Osteocyte (in vitro differentiated cells): ENCODE measurements at regions not wholly inside any gene's neighbourhood (a gene's known extent, or its start where the extent isn't known, plus 50 kb on each side); places are given as distances from the start of the nearest gene placed in this dataset.

Experiments
- DNase-seq: peaks from one replicate; pipeline ENCODE4 v3.0.0; 2021; ENCODE audit warnings: mixed read lengths; ENCODE audit not compliant: unreplicated experiment; ENCODE audit errors: extremely low spot score
- H3K27ac Mint-ChIP-seq: one replicate; pipeline ENCODE4 v1.8.0; 2021; ENCODE audit warnings: mild to moderate bottlenecking, mixed read lengths; ENCODE audit not compliant: unreplicated experiment
- H3K27me3 Mint-ChIP-seq: one replicate; pipeline ENCODE4 v1.8.0; 2021; ENCODE audit warnings: mixed read lengths; ENCODE audit not compliant: unreplicated experiment
- H3K36me3 Mint-ChIP-seq: one replicate; pipeline ENCODE4 v1.8.0; 2021; ENCODE audit warnings: mixed read lengths; ENCODE audit not compliant: unreplicated experiment
- H3K4me1 Mint-ChIP-seq: one replicate; pipeline ENCODE4 v1.8.0; 2021; ENCODE audit warnings: mixed read lengths; ENCODE audit not compliant: unreplicated experiment
- H3K4me3 Mint-ChIP-seq: one replicate; pipeline ENCODE4 v1.8.0; 2021; ENCODE audit warnings: mild to moderate bottlenecking, moderate library complexity, mixed read lengths; ENCODE audit not compliant: unreplicated experiment
- H3K9me3 Mint-ChIP-seq: one replicate; pipeline ENCODE4 v1.8.0; 2021; ENCODE audit warnings: mixed read lengths; ENCODE audit not compliant: unreplicated experiment
- TF ChIP-seq, protein P1 (sequence below): fragments of 200-600 bp; sonication (generic); IDR thresholded peaks from 2 replicates; pipeline ENCODE4 v1.5.0; 2021; ENCODE audit warnings: antibody characterized with exemption, mild to moderate bottlenecking, moderate library complexity

DNA sequence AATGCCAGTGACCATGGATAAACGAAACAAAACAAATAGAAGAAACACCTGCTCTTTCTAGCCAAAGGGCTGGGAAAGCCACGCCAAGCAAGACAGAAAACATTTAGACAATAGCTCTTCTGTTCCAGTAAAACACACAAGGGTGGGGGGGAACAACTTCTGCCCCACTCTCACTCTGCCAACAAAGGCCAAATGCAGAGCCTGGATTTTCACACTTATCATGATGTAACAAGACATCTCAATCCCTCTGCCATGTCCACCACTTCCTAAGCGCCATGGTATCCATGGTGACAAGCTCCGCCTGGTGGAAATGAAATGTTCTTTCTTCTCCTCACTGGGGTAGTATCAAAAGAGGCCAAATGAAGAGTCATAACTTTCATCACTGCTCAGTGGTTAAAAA lies 60.6 kb downstream of the DRD1 start:
- H3K36me3 Mint-ChIP-seq, result no peaks in the 10 kb centered on the region
- no peak for DNase-seq
- TF ChIP-seq, protein P1, sequence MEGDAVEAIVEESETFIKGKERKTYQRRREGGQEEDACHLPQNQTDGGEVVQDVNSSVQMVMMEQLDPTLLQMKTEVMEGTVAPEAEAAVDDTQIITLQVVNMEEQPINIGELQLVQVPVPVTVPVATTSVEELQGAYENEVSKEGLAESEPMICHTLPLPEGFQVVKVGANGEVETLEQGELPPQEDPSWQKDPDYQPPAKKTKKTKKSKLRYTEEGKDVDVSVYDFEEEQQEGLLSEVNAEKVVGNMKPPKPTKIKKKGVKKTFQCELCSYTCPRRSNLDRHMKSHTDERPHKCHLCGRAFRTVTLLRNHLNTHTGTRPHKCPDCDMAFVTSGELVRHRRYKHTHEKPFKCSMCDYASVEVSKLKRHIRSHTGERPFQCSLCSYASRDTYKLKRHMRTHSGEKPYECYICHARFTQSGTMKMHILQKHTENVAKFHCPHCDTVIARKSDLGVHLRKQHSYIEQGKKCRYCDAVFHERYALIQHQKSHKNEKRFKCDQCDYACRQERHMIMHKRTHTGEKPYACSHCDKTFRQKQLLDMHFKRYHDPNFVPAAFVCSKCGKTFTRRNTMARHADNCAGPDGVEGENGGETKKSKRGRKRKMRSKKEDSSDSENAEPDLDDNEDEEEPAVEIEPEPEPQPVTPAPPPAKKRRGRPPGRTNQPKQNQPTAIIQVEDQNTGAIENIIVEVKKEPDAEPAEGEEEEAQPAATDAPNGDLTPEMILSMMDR, result no peak
- no peaks in the 10 kb centered on the region for H3K27me3 Mint-ChIP-seq
- no peak overlapping the region for H3K4me3 Mint-ChIP-seq
- peaks cover 8% of the 10 kb centered on the region for H3K9me3 Mint-ChIP-seq
- no peaks in the 10 kb centered on the region for H3K4me1 Mint-ChIP-seq
- H3K27ac Mint-ChIP-seq, result no peak overlapping the region

DNA sequence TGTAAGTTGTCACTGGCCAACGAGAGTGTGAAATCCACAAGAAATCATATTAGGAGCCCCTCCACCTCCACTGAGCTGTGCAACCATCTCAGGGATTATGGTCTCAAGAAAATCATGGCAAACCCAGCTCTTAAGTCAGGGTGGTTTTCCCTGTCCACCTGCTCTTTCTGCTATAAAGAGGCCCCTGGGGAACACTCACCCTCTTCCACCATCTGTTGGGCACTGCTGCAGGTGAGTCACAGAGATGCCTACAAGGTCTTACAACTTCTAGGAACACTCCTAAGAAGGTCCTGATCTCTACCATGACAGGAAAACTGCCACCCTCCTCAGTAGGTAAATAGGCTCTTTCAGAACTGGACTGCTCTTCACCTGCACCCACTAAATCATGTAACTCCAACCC lies 61.8 kb downstream of the DRD1 start:
- H3K9me3 Mint-ChIP-seq, result peaks cover 13% of the 10 kb centered on the region
- no peak for DNase-seq
- TF ChIP-seq, protein P1, result no peak
- no peaks in the 10 kb centered on the region for H3K4me1 Mint-ChIP-seq
- no peaks in the 10 kb centered on the region for H3K27me3 Mint-ChIP-seq
- no peak overlapping the region for H3K27ac Mint-ChIP-seq
- no peaks in the 10 kb centered on the region for H3K36me3 Mint-ChIP-seq
- H3K4me3 Mint-ChIP-seq, result no peak overlapping the region

DNA sequence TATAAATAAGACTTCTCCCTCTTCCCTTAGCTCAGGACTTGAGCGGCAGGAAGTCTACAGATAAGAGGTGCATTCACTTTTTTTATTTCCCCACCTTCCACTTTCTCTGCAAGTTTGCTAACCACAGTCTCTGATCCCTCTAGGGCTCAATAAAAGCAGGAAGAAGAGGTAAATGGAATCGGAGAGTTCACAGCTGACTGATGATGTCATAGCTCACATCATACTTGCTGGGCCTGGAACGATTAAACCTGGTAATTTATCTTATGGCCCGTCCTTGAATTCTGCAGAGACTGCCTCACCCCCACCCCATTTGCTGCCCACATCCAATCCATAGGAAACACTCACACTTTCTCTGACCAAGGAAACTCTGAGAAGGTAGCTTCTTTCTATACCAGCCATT lies 62.9 kb downstream of the DRD1 start:
- no peak overlapping the region for H3K27ac Mint-ChIP-seq
- TF ChIP-seq, protein P1, result no peak
- no peak overlapping the region for H3K4me3 Mint-ChIP-seq
- no peaks in the 10 kb centered on the region for H3K4me1 Mint-ChIP-seq
- H3K27me3 Mint-ChIP-seq, result no peaks in the 10 kb centered on the region
- DNase-seq, result no peak
- H3K9me3 Mint-ChIP-seq, result peaks cover 13% of the 10 kb centered on the region
- no peaks in the 10 kb centered on the region for H3K36me3 Mint-ChIP-seq

DNA sequence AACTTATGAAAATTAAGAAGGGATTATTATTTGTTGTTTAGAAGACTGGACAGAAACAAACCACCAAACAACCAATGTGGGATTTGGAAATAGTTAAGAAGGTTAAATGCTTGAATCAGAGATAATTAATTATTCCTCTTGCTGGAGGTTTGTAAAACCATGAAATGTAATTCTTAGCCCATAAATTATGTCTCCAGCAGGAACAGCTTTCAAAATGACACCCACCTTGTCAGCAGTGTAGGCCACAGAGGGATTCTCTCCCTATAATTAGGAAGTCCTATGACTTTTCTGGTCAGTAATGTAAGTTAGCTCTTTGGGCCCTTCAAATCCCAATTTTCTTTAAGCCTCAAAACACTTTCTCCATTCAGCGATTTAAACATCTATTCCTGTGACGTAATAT lies 63.3 kb downstream of the DRD1 start:
- no peak for DNase-seq
- TF ChIP-seq, protein P1, result no peak
- Mint-ChIP-seq H3K27me3 (no peaks in the 10 kb centered on the region), H3K36me3 (no peaks in the 10 kb centered on the region), H3K9me3 (peaks cover 13% of the 10 kb centered on the region), H3K4me3 (no peak overlapping the region), H3K27ac (no peak overlapping the region), H3K4me1 (no peaks in the 10 kb centered on the region)

DNA sequence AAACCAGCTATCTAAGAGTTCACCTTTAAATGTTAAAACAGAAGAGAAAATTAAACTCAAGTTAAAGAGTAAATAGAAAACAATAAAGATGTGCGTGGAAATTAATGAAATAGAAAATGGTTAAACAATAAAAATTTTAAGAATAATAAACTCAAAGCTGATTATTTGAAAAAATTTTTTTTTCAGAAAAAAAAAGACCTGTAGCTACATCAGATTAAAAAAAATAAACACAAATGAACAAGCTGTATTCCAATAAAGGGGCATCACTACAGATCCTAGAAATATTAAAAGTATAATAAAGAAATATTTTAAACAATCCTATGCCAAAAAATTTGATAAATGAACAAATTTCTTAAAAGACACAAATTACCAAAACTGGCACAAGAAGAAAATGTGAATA lies 64.1 kb downstream of the DRD1 start:
- Mint-ChIP-seq H3K36me3 (no peaks in the 10 kb centered on the region), H3K4me3 (no peak overlapping the region), H3K9me3 (peaks cover 13% of the 10 kb centered on the region), H3K27me3 (no peaks in the 10 kb centered on the region), H3K27ac (no peak overlapping the region), H3K4me1 (no peaks in the 10 kb centered on the region)
- no peak for DNase-seq
- TF ChIP-seq, protein P1, result no peak
